ENCODE measurements at regions not wholly inside any gene's neighbourhood (a gene's known extent, or its start where the extent isn't known, plus 50 kb on each side); places are given as distances from the start of the nearest gene placed in this dataset.

DNA sequence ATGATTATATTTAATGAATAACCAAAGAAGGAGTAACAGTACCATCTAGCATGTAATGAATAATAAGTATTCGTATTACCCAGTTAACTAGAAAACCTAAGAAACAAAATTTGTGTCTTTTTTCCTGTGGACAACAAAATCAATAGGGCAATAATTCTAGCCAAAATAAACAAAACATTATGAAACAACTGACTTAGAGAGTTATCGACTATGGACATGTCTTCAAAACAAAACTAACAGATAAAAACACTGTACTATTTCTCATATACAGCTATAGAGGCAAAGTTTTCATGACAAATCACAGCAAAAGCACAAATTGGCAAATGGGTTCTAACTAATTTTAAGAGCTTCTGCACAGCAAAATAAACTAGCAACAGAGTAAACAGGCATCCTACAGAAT lies 224.1 kb downstream of the ALX1 start:
- TF ChIP-seq MAFK (IDR thresholded peaks at IDR 0.05; ENCODE audit: low read depth, low read length) (no peak), HDAC6 (IDR thresholded peaks at IDR 0.05; ENCODE audit: low read depth, low read length) (no peak), CEBPB (IDR thresholded peaks at IDR 0.05; ENCODE audit: low read depth, low read length) (no peak), TCF12 (IDR thresholded peaks at IDR 0.05; ENCODE audit: low read depth, low read length) (no peak), JUN (IDR thresholded peaks at IDR 0.05; ENCODE audit: low read depth, low read length) (no peak), EP300 (IDR thresholded peaks at IDR 0.05; ENCODE audit: borderline replicate concordance in 1 of 2, low read depth in 2 of 2, low read length in 2 of 2) (no peak), BRCA1 (IDR thresholded peaks at IDR 0.05; ENCODE audit: low read depth, low read length) (no peak)
- TF ChIP-seq, protein P1, sequence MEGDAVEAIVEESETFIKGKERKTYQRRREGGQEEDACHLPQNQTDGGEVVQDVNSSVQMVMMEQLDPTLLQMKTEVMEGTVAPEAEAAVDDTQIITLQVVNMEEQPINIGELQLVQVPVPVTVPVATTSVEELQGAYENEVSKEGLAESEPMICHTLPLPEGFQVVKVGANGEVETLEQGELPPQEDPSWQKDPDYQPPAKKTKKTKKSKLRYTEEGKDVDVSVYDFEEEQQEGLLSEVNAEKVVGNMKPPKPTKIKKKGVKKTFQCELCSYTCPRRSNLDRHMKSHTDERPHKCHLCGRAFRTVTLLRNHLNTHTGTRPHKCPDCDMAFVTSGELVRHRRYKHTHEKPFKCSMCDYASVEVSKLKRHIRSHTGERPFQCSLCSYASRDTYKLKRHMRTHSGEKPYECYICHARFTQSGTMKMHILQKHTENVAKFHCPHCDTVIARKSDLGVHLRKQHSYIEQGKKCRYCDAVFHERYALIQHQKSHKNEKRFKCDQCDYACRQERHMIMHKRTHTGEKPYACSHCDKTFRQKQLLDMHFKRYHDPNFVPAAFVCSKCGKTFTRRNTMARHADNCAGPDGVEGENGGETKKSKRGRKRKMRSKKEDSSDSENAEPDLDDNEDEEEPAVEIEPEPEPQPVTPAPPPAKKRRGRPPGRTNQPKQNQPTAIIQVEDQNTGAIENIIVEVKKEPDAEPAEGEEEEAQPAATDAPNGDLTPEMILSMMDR (IDR thresholded peaks at IDR 0.05; ENCODE audit: control extremely low read depth in 1 of 3, insufficient read depth in 1 of 3, low read depth in 1 of 3, low read length in 3 of 3): no peak
- TF ChIP-seq, protein P2, sequence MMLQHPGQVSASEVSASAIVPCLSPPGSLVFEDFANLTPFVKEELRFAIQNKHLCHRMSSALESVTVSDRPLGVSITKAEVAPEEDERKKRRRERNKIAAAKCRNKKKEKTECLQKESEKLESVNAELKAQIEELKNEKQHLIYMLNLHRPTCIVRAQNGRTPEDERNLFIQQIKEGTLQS (IDR thresholded peaks at IDR 0.05; ENCODE audit: insufficient read depth, low read depth, low read length): no peak
